ENCODE measurements at regions not wholly inside any gene's neighbourhood (a gene's known extent, or its start where the extent isn't known, plus 50 kb on each side); places are given as distances from the start of the nearest gene placed in this dataset.

- intact Hi-C loops (cut with DNase I; ENCODE audit: low total_unique reads): no loop called here
- peaks cover 0 to 14% (median 3%) of the 10 kb centered on the region in 8 donors for H3K9me3 ChIP-seq
- peaks cover 0 to 13% (median 4%) of the 10 kb centered on the region in 6 donors for H3K4me1 ChIP-seq
- 77 to 90% (median 84%) methylated on average over 4 of the region's 4 CpGs for WGBS, 5 donors
- TF ChIP-seq, protein P1, sequence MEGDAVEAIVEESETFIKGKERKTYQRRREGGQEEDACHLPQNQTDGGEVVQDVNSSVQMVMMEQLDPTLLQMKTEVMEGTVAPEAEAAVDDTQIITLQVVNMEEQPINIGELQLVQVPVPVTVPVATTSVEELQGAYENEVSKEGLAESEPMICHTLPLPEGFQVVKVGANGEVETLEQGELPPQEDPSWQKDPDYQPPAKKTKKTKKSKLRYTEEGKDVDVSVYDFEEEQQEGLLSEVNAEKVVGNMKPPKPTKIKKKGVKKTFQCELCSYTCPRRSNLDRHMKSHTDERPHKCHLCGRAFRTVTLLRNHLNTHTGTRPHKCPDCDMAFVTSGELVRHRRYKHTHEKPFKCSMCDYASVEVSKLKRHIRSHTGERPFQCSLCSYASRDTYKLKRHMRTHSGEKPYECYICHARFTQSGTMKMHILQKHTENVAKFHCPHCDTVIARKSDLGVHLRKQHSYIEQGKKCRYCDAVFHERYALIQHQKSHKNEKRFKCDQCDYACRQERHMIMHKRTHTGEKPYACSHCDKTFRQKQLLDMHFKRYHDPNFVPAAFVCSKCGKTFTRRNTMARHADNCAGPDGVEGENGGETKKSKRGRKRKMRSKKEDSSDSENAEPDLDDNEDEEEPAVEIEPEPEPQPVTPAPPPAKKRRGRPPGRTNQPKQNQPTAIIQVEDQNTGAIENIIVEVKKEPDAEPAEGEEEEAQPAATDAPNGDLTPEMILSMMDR (IDR thresholded peaks at IDR 0.05 in 8 of 11, conservative IDR thresholded peaks at IDR 0.05 in 3 of 11): no peak
- TF ChIP-seq POLR2AphosphoS5 (IDR thresholded peaks at IDR 0.05): no peak
- no peak for DNase-seq
- no peak overlapping the region for H3K27ac ChIP-seq
- no peaks in the 10 kb centered on the region for H3K36me3 ChIP-seq
- no peaks in the 10 kb centered on the region for H3K27me3 ChIP-seq (replicated peaks in 1 of 7)
- H3K4me3 ChIP-seq: no peak overlapping the region
Observed at GRCh38 chr1:56256153-56257000, 323.0 kb downstream of the PLPP3 start.

DNA sequence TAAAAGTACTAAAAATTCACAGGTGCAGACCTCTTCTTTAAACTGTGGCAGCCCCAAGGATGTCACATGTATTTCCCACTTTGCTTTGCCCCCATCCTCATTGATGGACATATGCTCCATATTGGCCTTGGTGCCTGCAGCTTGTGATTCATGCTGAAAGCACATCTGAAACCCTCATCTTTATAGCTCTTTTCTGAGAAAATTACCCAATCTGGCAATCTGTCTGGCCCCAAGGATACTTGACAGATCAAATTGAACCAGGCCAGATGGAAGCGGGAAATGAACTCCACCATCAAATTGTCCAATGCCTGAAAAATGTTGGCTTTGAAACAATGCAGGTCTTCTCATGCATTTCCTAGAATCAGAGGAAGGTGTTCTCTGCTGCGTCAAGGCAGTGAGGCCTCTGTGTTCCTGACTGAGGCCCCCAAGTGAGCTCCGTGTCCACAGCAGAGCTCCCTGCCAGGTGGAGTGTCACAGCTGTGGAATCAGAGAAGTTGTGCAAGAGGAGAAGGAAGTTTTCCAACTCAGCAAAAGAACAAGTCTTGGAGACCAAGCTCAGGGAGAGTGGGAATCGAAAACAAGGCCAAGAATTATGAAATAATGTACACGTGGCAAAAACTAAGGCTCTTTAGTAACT, 323.7 kb downstream of the PLPP3 start:
- TF ChIP-seq, protein P1 (IDR thresholded peaks at IDR 0.05 in 8 of 11, conservative IDR thresholded peaks at IDR 0.05 in 3 of 11): no peak
- peak in 1 of 3 donors; percentile 21 for TF ChIP-seq POLR2AphosphoS5 (IDR thresholded peaks at IDR 0.05)
- intact Hi-C loops (cut with DNase I; ENCODE audit: low total_unique reads): no loop called here
- no peaks in the 10 kb centered on the region for H3K36me3 ChIP-seq
- H3K4me1 ChIP-seq: peaks cover 0 to 13% (median 4%) of the 10 kb centered on the region in 6 donors
- H3K27me3 ChIP-seq (replicated peaks in 1 of 7): no peaks in the 10 kb centered on the region
- no peak for DNase-seq
- no peak overlapping the region for H3K27ac ChIP-seq
- 53 to 87% (median 62%) methylated on average over 5 of the region's 5 CpGs for WGBS, 5 donors
- peaks cover 0 to 7% (median 2%) of the 10 kb centered on the region in 8 donors for H3K9me3 ChIP-seq
- H3K4me3 ChIP-seq: no peak overlapping the region

- peaks cover 0 to 24% (median 4%) of the 10 kb centered on the region in 6 donors for H3K4me1 ChIP-seq
- H3K36me3 ChIP-seq: no peaks in the 10 kb centered on the region
- H3K27me3 ChIP-seq (replicated peaks in 1 of 7): no peaks in the 10 kb centered on the region
- H3K4me3 ChIP-seq: no peak overlapping the region
- no peak overlapping the region for H3K27ac ChIP-seq
- no peak for DNase-seq
- 78 to 88% (median 82%) methylated on average over 2 of the region's 2 CpGs for WGBS, 5 donors
- no peaks in the 10 kb centered on the region for H3K9me3 ChIP-seq
- intact Hi-C loops (cut with DNase I; ENCODE audit: low total_unique reads): no loop called here
- no peak for TF ChIP-seq POLR2AphosphoS5 (IDR thresholded peaks at IDR 0.05)
- TF ChIP-seq, protein P1 (IDR thresholded peaks at IDR 0.05 in 8 of 11, conservative IDR thresholded peaks at IDR 0.05 in 3 of 11): no peak
- TF ChIP-seq POLR2A (IDR thresholded peaks at IDR 0.05): no peak
Observed at GRCh38 chr1:56254130-56254529, 325.2 kb downstream of the PLPP3 start.

- Histone ChIP-seq H3K27me3 (replicated peaks in 1 of 7) (no peaks in the 10 kb centered on the region), H3K36me3 (no peaks in the 10 kb centered on the region), H3K9me3 (no peaks in the 10 kb centered on the region), H3K4me1 (peaks cover 0 to 16% (median 0%) of the 10 kb centered on the region in 6 donors), H3K4me3 (no peak overlapping the region), H3K27ac (no peak overlapping the region)
- intact Hi-C loops (cut with DNase I; ENCODE audit: low total_unique reads): no loop called here
- WGBS, 5 donors: 39 to 94% (median 52%) methylated on average over 1 of the region's 1 CpG
- DNase-seq: no peak
- TF ChIP-seq POLR2AphosphoS5 (IDR thresholded peaks at IDR 0.05) (no peak), POLR2A (IDR thresholded peaks at IDR 0.05) (no peak)
- TF ChIP-seq, protein P1 (IDR thresholded peaks at IDR 0.05 in 8 of 11, conservative IDR thresholded peaks at IDR 0.05 in 3 of 11): no peak
Observed at GRCh38 chr1:56250809-56251208, 328.6 kb downstream of the PLPP3 start.
